Nephron (organoid): ENCODE measurements at regions not wholly inside any gene's neighbourhood (a gene's known extent, or its start where the extent isn't known, plus 50 kb on each side); places are given as distances from the start of the nearest gene placed in this dataset.
"Not testable (repeated sequence)": the region's sequence is repeated elsewhere in the genome, so short reads cannot be mapped to it uniquely, and the experiment has no call there.

ENCODE experiments used
- H3K27ac Mint-ChIP-seq, 3 experiments: 2 replicates each; pipeline ENCODE4 v1.8.0; 2020; ENCODE audit warnings: mixed read lengths in 3 of 3, mild to moderate bottlenecking in 2 of 3, moderate library complexity in 1 of 3
- H3K27me3 Mint-ChIP-seq: 2 replicates; pipeline ENCODE4 v1.8.0; 2021; ENCODE audit warnings: low read depth, mild to moderate bottlenecking, moderate library complexity, mixed read lengths
- H3K36me3 Mint-ChIP-seq: 2 replicates; pipeline ENCODE4 v1.8.0; 2020; ENCODE audit warnings: low read depth, mixed read lengths
- H3K4me1 Mint-ChIP-seq: 2 replicates; pipeline ENCODE4 v1.8.0; 2020; ENCODE audit warnings: mixed read lengths
- H3K4me3 Mint-ChIP-seq, 3 experiments: 2 replicates each; pipeline ENCODE4 v1.8.0; 2020; ENCODE audit warnings: mild to moderate bottlenecking in 3 of 3, mixed read lengths in 3 of 3, moderate library complexity in 2 of 3
- H3K9me3 Mint-ChIP-seq: 2 replicates; pipeline ENCODE4 v1.8.0; 2020; ENCODE audit warnings: mixed read lengths
- CTCF ChIP-seq, 3 experiments: fragments of 200-600 bp; sonication (generic); IDR thresholded peaks; one replicate each; pipeline ENCODE4 v1.5.0; 2021; ENCODE audit warnings: antibody characterized with exemption in 3 of 3; ENCODE audit not compliant: unreplicated experiment in 3 of 3

DNA sequence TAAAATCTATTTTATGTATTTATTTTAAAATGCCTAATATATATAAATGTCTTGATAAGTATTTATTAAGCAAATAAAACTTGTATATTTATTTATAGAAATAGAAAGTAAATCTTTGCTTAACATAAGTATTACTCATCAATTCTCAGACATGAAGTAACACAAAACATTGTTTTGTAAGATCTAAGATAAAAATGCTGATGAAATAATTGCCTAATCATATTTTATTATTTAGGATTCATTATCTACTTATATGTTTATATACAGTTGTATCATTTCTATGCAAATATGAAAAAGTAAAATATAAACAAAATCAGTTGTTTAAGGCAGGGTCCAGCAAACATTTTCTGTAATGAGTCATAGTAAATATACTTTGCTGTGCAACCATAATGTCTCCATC lies 507.8 kb upstream of the CNTN5 start:
- no peaks in the 10 kb centered on the region for H3K36me3 Mint-ChIP-seq
- H3K27me3 Mint-ChIP-seq, result no peaks in the 10 kb centered on the region
- no peaks in the 10 kb centered on the region for H3K9me3 Mint-ChIP-seq
- TF ChIP-seq CTCF (IDR thresholded peaks at IDR 0.05; ENCODE audit: unreplicated experiment in 3 of 3), result no peak
- H3K4me1 Mint-ChIP-seq, result no peaks in the 10 kb centered on the region
- no peak overlapping the region for H3K4me3 Mint-ChIP-seq
- H3K27ac Mint-ChIP-seq, result no peak overlapping the region

- no peaks in the 10 kb centered on the region for H3K36me3 Mint-ChIP-seq
- no peak overlapping the region for H3K27ac Mint-ChIP-seq
- H3K9me3 Mint-ChIP-seq, result no peaks in the 10 kb centered on the region
- H3K4me1 Mint-ChIP-seq, result no peaks in the 10 kb centered on the region
- H3K27me3 Mint-ChIP-seq, result no peaks in the 10 kb centered on the region
- no peak for TF ChIP-seq CTCF (IDR thresholded peaks at IDR 0.05; ENCODE audit: unreplicated experiment in 3 of 3)
- H3K4me3 Mint-ChIP-seq, result no peak overlapping the region
Measured at GRCh38 chr11:98531576-98531975, 489.2 kb upstream of the CNTN5 start.

DNA sequence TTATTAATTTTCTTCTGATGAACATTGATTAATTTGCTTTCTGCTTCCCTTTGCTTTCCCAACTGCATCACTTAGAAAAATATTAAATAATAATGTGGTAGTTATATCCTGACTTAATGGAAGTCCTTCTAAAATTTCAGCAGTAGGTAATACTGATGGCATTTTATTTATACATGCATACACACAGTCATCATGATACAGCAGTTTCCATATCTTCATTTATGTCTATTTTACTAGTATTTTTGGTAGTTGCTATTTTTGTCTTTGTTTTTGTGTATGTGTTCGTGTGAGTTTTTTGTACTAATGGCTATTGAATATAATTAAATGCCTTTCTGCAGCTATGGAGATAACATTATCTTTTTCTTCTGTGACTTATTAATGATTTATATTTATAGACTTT lies 484.7 kb upstream of the CNTN5 start:
- Mint-ChIP-seq H3K9me3 (no peaks in the 10 kb centered on the region), H3K27me3 (no peaks in the 10 kb centered on the region), H3K27ac (no peak overlapping the region), H3K36me3 (no peaks in the 10 kb centered on the region), H3K4me1 (no peaks in the 10 kb centered on the region), H3K4me3 (no peak overlapping the region)
- no peak for TF ChIP-seq CTCF (IDR thresholded peaks at IDR 0.05; ENCODE audit: unreplicated experiment in 3 of 3)

DNA sequence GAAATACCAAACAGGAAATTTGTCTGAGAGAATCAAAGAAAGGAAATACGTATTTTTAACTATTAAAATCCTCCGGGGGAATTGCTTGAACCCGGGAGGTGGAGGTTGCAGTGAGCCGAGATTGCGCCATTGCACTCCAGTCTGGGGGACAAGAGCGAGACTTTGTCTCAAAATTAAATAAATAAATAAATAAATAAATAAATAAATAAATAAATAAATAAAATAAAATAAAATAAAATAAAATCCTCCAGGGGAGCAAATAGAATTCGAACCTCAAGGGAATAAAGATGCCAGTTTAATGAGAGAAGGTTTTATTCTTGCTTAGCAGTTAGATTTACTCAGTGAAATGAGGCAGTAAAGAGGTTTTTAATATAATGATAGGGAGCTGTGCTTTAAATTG lies 482.4 kb upstream of the CNTN5 start:
- not testable (repeated sequence) for H3K4me1 Mint-ChIP-seq, H3K4me3 Mint-ChIP-seq, H3K27ac Mint-ChIP-seq, H3K9me3 Mint-ChIP-seq, H3K36me3 Mint-ChIP-seq, H3K27me3 Mint-ChIP-seq

DNA sequence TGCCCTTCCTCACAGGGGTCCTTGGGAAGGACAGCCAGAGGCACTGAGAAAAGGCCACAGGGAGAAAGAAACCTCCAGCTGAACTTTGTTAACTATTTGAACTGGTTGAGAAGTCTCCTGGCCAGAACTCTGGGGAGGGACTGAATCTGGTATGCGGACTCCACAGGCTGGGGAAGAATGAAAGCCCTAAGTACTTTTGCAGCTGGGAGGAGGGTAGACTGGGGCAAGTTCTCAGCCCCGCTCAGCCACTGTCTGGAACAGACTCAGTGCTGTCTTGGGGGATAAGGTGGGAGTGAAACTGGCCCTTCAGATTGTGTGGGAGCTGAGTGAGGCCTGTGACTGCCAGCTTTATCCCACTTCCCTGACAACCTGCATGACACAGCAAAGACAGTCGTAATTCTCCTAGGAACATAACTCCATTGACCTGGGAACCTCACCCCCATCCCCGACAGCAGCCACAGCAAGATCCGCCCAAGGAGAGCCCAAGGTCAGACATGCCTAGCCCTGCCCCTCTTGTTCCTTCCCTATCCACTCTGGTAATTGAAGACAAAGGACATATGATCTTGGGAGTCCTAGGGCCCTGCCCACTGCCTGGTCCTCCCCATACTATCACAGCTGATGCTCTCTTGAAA lies 475.1 kb upstream of the CNTN5 start:
- no peaks in the 10 kb centered on the region for H3K27me3 Mint-ChIP-seq
- no peaks in the 10 kb centered on the region for H3K36me3 Mint-ChIP-seq
- H3K9me3 Mint-ChIP-seq, result peaks cover 32% of the 10 kb centered on the region
- H3K4me1 Mint-ChIP-seq, result peaks cover 6% of the 10 kb centered on the region
- TF ChIP-seq CTCF (IDR thresholded peaks at IDR 0.05; ENCODE audit: unreplicated experiment in 3 of 3), result no peak
- no peak overlapping the region for H3K4me3 Mint-ChIP-seq
- peak overlapping the region in 2 of 3 experiments; percentile 30 to 72 for H3K27ac Mint-ChIP-seq

DNA sequence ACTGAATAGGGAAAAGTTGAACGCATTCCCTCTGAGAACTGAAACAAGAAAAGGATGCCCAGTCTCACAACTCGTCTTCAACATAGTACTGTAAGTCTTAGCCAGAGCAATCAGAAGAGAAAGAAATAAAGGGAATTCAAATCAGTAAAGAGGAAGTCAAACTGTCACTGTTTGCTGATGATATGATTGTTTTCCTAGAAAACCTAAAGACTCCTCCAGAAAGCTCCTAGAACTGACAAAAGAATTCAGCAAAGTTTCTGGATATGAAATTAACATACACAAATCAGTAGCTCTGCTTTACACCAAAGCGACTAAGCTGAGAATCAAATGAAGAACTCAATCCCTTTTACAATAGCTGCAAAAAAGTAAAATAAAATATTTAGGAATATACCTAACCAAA lies 471.2 kb upstream of the CNTN5 start:
- Mint-ChIP-seq H3K36me3 (no peaks in the 10 kb centered on the region), H3K27me3 (no peaks in the 10 kb centered on the region), H3K4me3 (no peak overlapping the region), H3K4me1 (peaks cover 6% of the 10 kb centered on the region), H3K27ac (no peak overlapping the region), H3K9me3 (peaks cover 34% of the 10 kb centered on the region)
- TF ChIP-seq CTCF (IDR thresholded peaks at IDR 0.05; ENCODE audit: unreplicated experiment in 3 of 3), result no peak
